Body of pancreas (tissue), 4 donors: ENCODE measurements at regions not wholly inside any gene's neighbourhood (a gene's known extent, or its start where the extent isn't known, plus 50 kb on each side); places are given as distances from the start of the nearest gene placed in this dataset.
A peak's percentile ranks its signal among the peaks of the same experiment; 100 is the strongest.

Experiments used
- CTCF ChIP-seq, 7 experiments: fragments of 450-650 bp in 4 of 7; fragments of 200-600 bp in 3 of 7; sonication (generic) in 3 of 7; IDR thresholded peaks; one replicate each; pipeline ENCODE4 v1.5.1; 2016 to 2019; ENCODE audit warnings: antibody characterized with exemption in 7 of 7
- POLR2A ChIP-seq, 3 donors: fragments of 450-650 bp; IDR thresholded peaks; one replicate each; pipeline ENCODE4 v1.6.1; 2016; ENCODE audit warnings: antibody characterized with exemption in 3 of 3, mild to moderate bottlenecking in 2 of 3

DNA sequence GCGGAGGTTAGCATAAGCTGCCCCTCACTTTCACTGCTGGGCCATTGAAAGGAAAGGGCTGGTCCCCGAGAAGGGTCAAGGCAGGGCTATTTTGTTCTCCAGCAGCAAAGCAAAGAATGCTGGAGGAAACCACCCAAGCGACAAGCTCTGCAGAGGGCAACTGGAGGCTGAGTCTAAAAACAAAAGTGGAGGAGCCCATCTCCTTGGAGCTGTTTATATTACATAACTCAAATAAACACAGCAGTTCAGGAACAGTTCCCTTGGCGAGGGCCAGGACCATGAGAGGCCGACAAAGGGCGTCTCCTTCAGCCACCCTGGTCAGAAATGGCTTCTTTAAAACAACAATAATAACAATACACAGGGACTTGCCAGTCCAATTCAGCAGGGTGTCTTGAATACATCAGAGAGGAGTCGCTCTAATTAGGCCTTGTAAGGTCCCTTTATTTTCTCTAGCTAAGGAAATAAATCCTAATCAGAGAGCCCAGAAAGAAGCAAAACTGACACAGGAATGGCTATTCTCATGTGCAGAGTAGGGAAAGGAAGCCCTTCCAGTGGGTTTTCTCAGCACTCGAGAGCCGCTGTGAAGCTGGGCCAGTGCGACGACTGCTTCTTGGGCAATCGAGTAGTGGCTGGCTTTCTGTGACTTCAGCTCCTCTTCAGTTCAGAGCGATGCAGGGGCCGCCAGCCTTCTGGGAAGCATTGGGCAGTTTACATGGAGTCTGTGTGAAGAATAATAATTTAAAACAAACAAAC, 57.0 kb upstream of the TARBP1 start:
- TF ChIP-seq CTCF (IDR thresholded peaks at IDR 0.05): no peak
- TF ChIP-seq POLR2A (IDR thresholded peaks at IDR 0.05): peak in 1 of 3 donors; percentile 14
